ENCODE measurements at regions not wholly inside any gene's neighbourhood (a gene's known extent, or its start where the extent isn't known, plus 50 kb on each side); places are given as distances from the start of the nearest gene placed in this dataset.

DNA sequence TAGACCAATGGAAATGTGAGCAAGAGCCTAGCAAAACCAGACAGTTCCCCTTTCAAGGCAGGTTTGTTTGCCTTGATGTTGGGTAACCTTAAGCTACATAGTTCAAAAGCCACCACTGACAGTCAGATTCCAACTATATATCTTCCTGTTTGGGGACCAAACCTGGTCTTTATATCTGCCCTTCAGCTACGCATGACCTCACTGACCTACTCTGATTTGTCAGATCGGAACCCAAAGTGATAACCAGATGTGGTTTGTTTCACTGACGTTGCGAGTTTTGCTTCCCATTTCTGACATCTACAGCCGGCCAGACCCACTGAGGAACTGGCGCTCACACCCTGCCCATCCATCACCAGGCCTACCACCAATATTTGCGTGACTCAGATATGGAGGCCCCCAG lies 361.1 kb upstream of the CHRM3 start:
- no peak for DNase-seq (ENCODE audit: low read depth in 4 of 4, low spot score in 3 of 4)

DNA sequence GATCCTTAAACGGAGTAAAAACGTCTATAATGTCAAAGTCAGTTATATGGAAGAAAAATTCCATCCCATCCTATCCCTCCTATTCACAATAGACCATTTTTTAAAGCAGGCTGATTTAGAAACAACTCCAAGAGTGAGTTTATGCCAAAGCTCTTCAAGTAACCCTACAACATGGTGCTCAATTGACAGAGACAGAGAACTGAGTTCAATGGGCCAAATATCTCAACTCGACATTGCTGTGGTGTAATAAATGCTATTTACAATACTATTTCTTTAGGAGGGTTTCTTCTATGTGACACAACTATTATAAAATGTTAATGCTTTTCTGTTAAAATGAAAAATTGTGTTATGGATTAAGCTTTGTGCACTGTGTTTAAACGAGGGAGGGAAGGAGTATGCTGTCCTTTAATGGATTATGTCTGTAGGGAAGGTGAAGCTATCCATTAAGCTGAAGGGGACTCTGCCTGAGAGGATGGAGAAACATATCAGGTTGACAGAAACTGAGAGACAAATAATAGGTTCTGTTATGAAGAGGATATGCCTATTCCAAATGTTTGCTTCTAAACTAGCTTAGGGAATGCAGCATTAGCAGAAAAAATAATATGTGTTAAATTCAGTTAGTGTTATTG lies 362.5 kb upstream of the CHRM3 start:
- DNase-seq (ENCODE audit: low read depth in 4 of 4, low spot score in 3 of 4) = no peak

DNA sequence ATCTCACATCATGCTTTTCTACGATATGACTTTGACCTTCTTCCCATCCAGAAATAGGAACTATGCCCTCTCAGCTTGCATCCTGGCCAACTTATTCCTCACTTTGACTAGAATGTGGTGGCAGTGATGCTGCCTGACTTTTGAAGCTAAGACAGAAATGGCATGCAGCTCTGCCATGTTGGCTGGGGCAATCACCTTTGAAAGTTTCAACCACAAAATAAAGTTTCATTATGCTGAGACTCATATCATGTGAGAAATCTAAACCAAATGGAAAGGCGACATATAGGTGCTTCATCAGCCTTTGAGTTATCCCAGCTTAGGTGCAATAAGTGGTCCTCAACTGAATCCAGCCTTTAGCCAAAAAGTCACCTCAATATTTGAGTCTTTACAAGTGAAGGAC lies 370.0 kb upstream of the CHRM3 start:
- DNase-seq (ENCODE audit: low read depth in 4 of 4, low spot score in 3 of 4) = no peak

DNA sequence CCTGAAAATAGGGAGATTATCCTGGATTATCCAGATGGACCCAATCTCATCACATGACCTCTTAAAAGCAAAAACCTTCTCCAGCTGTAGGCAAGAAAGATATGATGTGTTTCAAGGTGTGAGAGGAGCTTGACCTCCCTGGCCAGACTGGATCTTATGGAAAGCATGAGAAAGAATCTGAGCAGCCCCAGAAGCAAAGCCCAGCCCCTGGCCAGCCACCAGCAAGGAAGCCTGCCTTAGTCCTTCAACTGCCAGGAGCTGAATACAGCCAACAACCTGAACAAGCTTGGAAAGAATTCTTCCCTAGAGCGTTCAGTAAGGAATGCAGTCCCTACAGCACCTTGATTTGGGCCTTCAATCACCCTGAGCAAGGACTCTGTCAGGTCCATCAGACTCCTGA lies 375.0 kb upstream of the CHRM3 start:
- DNase-seq (ENCODE audit: low read depth in 4 of 4, low spot score in 3 of 4) = no peak

DNA sequence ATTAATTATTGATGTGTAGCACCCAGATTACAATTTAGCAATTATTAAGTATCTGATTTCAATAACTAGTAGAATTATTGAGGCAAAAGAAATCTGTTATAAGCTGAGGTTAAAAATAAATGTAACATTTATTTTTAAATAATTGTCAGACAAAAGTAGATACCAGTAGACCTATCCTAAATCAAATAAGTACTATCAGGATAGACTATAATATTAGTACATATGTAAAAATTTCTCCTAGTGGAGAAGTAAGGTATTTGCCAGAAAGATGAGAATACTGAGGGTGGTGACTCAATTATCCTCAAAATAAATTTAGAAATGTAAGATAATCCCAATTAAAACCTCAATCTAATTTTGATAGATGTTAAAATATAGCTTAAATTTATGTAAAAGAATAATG lies 377.8 kb upstream of the CHRM3 start:
- DNase-seq (ENCODE audit: low read depth in 4 of 4, low spot score in 3 of 4) = no peak

DNA sequence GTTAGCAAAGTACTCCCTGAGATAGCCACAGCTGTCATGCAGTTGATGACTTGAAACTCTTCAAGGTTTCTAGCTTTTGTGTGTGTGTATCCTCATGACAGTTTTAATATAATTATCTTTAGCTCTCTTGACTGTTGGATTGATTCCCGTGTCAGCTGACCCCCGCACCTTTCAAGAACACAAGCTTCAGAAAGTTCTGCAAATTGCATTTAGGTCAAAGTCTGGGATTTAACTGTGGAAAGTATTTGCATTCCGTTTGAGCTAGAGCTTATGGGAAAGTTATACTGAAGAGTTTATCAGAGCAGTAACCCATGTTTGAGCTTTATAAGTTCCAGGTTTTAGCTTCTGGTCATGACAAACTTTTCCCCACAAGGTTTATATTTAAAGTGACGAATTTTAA lies 380.1 kb upstream of the CHRM3 start:
- DNase-seq (ENCODE audit: low read depth in 4 of 4, low spot score in 3 of 4) = no peak

DNA sequence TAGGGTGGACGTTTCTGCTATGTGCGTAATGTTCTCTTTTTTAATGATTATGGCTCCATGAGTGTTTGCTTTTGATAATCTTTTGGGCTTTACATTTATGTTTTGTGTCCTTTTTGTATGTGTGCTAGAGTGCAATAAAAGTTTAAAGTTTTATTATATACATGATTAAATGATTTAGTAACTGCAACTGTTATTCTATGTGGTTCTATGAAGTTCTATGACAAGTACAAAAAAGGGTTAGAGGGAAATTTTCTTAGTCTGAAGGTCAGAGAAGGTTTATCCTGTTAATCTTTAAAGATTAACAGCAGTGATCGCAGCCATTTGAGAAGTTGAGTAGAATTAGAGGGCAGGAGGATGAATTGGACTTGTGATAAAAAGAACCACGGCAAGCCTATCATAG lies 386.4 kb upstream of the CHRM3 start:
- DNase-seq (ENCODE audit: low read depth in 4 of 4, low spot score in 3 of 4) = no peak

DNA sequence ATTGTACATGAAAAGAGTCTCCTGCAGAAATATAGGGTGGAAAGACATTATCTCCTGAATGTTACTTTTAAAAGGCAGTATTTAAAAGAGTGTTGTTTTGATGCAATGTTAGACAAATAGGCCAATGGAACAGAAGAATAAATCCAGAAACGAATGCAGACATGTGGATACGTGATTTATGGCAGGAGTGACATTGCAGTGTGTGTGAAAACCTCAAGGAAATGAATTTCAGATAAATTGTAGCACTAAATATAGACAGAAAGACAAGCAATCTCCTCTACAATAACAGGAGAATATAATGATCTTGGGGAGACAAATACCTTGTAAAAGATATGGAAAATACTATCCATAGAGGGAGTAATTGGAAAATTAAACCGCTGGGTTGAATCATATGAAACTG lies 387.8 kb upstream of the CHRM3 start:
- no peak for DNase-seq (ENCODE audit: low read depth in 4 of 4, low spot score in 3 of 4)

DNA sequence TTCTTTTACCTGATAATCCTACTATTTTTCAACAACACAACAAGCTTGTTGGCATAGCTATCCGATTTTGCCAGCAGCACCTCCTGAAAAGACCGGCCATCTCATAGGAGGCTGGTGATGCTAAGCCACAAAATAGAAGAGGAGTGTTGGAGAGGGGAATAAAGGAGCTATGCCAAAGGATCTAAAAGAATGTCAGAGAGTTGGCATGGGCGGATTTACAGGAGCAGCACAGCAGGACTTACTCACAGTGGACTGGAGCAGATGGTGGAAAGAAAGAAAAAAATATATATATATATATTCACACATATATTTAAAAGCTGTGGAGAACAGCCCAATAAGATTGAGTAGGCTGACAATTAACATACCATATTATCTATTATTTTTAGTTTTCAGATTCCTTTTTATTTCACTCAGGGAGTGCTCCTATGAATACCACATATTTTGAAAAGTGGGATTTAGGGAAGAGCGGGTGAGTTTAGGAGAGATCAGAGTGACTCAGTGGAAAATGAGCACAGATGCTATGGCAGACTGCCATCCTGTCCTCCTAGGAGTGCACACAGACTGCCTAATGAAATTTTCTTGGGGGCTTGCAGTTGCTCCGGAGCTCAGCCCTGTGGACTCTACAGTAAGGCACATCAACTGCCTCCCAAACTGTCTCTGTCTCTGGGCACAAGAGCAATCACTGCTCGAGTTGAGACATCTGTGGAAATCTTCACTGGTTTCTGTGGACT lies 394.4 kb upstream of the CHRM3 start:
- no peak for DNase-seq (ENCODE audit: low read depth in 4 of 4, low spot score in 3 of 4)

DNA sequence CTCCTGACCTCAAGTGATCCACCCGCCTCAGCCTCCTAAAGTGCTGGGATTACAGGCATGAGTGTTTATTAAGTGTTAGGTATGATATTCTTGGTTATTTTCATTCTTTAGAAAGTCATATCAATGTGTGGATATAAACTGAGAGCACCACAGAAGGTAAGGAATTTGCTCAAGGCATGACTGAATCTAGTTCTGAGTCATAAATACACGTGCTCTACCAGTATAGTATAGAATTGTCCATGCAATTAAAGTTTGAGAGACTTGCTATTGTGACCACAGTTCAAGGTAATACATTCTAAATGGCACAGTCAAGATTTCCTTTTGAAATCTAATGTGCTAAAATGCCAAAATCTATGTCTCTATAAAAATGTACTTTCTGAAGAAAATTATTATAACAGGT lies 401.1 kb upstream of the CHRM3 start:
- no peak for DNase-seq (ENCODE audit: low read depth in 4 of 4, low spot score in 3 of 4)

DNA sequence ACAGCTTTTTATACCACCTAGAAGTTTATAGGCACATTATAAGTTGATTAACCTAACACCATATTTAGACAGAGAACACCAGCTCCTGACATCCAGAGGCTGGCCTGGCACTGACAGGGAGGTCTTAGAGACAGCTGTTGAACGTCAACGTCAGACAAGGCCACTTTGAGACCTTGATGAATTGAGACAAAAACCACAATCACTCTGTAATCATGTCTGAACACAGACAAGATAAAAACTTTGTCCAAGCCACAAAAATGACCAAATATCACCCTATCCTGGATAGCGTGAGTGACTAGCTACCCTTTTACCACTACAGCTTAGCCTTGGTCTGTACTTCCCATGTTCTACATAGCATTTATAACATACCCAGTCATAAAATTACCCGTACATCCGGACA lies 403.6 kb upstream of the CHRM3 start:
- no peak for DNase-seq (ENCODE audit: low read depth in 4 of 4, low spot score in 3 of 4)

DNA sequence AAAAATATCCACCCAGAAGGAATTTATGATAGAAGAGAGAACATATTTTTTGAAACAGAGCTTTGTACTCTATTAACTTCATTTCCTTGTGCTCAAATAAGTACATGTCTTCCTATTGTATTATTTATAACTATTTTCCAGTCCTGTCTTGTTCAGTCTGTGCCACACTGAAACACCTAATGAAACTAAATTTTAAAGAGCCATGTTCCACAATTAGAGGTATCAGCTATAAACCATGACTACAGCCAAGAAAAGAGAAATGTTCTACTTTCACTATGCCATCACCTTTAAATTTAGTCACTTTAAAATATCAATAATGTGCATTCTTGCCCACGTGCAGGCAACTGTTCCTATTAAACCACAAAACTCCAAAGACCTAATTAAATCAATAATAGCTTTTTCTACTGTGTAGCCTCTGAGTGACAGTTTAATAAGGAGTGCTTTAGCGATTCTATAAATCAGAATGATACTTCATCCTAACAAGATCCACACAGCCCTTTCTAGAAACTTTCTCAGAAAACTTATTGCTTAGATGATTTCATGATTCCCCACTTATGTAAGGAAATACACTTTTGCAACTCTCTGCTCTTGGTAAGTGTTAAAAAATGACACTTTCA lies 404.9 kb upstream of the CHRM3 start:
- DNase-seq (ENCODE audit: low read depth in 4 of 4, low spot score in 3 of 4) = no peak

DNA sequence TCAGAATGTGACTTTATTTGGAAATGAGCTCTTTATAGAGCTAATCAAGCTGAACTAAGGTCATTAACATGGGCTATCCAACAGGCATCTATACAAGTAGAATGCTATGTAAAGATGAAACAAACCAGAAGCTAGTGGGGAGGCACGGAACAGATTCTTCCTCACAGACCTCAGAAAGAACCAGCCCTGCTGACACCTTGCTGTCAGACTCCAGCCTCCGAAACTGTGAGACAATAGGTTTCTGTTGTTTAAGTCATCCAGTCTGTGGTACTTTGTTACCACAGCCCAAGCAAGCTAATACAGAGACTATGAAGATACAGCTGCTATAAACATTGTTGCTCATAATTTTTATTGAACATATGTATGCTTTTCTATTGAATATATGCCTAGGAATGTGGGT lies 406.3 kb upstream of the CHRM3 start:
- no peak for DNase-seq (ENCODE audit: low read depth in 4 of 4, low spot score in 3 of 4)

DNA sequence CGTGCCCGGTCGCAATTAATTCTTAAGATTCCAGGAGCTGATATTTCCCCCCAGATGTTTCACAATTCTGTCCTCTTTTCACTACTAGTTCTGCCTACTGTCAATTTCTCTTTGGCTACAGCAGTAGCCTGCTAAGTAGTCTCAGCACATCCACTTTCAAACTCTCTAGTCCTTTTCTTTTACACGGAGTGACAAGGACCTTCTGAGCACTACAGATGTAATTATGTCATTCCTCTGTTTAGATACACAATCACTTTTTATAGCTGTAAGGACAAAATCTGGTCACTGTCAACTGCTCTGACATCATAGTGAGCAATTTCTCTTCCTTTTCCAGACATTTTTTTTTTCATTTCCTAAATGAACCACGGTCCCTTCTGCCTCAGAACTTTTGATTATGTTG lies 421.7 kb upstream of the CHRM3 start:
- DNase-seq (ENCODE audit: low read depth in 4 of 4, low spot score in 3 of 4) = no peak

DNA sequence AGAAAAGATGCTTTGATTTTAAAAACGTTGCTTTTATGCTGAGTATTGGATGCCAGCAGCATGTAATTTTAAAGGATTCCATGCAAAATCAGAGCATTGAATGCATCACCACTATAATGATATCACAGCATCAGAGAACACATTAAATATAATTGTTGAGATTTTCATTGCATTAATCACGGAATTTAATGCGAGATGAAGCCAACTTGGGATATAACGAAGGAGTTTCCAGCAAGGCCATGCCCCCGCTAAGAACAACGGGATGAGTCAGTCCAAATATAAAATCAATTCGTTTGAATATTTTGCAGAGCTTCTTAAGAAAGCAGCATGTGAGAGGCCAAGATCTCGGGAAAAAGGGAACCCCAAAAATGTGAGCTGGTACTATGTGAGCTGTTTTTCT lies 423.4 kb upstream of the CHRM3 start:
- DNase-seq (ENCODE audit: low read depth in 4 of 4, low spot score in 3 of 4) = no peak

DNA sequence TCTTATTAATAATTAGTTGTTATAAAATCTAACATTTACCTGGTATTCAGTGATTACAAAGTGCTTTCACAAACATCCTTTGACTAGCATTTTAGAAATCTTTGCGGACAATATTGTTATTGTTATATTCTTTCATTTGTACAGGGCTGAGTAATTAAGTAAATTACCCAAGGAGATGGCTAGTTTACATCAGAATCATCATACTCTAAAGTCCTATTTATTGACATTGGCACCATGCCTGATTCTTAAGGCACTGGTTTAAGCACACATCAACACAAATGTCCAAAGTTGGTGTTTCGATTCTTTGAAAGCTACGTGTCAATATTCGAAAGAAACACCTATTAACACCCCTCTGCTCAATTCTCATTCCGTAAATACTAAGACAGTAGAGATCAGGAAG lies 424.6 kb upstream of the CHRM3 start:
- no peak for DNase-seq (ENCODE audit: low read depth in 4 of 4, low spot score in 3 of 4)

DNA sequence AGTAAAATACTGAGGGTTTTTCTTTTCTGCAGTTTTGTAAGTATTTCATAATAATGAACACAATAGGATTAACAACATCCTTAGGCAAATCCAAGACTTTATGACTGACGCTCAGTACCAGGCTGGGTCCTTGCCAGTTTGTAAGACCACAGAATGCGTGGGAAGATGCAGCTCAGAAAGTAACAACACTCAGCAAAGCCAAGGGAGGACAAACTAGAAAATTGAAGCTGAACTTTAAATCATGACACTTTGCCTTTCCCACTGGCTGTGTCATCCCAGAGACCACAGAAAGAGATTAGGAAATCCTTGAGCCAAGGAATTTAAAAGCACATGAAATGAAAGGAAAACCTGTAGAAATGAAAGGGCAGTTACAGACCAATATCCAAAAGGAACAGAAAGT lies 426.3 kb upstream of the CHRM3 start:
- DNase-seq (ENCODE audit: low read depth in 4 of 4, low spot score in 3 of 4) = no peak

DNA sequence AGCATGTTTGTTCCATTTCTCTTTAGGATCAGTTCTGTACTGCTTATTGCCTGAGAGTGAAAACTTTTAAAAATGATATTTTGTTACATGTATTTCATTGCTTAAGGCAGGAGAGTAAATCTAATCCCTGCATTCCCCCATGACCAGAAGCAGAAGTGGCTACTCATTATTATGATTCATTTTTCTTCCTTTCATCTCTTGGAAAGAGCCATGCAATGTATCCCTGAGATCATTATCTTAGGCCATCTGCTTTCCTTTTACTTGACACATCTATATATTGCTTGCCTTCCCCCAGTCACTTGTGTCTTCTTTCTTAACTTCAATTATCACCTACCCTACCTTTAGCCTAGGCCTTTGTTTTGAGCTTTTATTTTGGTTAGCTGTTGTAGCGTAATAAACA lies 430.4 kb upstream of the CHRM3 start:
- DNase-seq (ENCODE audit: low read depth in 4 of 4, low spot score in 3 of 4) = no peak

DNA sequence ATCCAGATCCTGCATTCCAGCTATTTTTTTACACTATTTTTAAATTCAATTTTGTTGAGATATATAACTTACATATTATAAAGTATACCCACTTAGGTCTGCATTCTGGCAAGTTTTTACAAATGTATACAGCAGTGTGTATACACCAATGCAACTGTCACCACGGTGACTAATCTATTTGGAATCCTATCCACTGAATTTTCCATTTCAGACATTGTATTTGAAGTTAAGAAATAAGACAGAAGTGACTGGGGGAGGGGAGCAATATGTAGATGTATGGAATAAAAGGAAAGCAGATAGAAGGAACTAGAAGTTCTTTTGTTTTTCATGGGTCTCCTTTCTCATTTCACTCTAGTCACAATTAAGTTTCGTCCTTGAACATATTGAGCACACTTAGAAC lies 431.5 kb upstream of the CHRM3 start:
- no peak for DNase-seq (ENCODE audit: low read depth in 4 of 4, low spot score in 3 of 4)

DNA sequence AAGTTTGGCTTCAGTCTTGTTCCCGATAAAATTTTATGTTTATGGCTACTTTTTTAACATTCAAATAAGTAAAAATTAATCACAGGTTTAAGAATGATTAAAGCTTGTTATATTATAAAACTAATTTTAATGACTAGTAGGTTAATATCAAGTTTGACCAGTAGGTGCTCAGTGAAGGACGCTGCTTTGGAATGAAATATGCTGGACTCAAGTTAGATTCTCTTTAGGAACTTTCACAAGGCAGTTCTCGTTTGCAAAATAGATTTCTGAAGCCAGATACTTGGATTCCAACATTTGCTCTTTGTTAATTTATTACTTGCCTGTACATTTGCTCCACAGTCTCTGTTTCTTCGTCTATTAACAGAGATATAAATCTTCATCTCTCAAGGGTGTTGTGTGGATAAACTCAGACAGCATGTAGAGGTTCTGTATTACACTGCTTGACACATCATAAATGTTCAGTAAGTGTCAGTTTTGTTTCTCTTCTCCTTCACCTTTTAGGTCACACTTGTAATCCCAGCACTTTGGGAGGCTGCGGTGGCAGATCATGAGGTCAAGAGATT lies 432.8 kb upstream of the CHRM3 start:
- no peak for DNase-seq (ENCODE audit: low read depth in 4 of 4, low spot score in 3 of 4)

DNA sequence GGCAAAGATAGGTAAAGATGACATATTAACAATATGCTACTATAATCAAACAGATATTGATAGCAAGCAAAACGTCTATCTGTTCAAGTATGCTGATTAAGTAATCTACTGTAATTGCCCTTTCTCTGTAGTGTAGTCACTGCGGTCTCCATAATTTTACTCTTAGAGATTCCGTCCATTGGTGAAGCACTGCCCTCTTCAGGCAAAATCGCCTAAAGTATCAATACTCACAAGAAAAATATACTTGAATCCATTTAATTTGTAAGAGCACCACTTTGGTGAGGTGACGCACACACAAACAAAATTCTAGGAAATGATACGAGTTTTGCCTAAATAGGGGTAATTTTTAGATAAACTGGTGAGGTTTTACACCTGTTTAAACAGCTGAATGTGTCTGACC lies 434.6 kb upstream of the CHRM3 start:
- peak in 2 of 4 donors; percentile 6 to 17 for DNase-seq (ENCODE audit: low read depth in 4 of 4, low spot score in 3 of 4)

DNA sequence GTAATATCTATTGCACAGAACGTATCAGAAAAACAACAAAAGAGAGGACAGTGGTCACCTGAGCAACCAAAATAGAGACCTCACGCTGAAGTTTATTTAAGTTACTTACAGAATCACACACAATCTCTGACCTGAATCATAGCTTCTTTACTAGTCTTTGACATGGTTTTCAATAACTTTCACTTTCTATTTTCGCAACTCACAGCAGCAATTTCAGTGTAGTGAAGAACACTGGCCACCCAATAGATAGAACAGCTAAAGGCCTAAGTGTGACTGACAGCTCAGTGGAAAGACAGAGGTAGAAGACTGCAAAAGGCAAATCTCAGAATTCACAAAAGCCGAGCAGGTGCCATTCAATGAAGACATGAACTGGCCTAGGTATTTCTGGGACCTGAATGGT lies 435.6 kb upstream of the CHRM3 start:
- no peak for DNase-seq (ENCODE audit: low read depth in 4 of 4, low spot score in 3 of 4)

Measured in left renal pelvis (tissue), 4 donors.